ENCODE measurements at regions not wholly inside any gene's neighbourhood (a gene's known extent, or its start where the extent isn't known, plus 50 kb on each side); places are given as distances from the start of the nearest gene placed in this dataset.

GRCh38 chr5:147101659-147102369, 133.0 kb upstream of the STK32A start:
- TF ChIP-seq CTCF (IDR thresholded peaks at IDR 0.05 in 2 of 3, conservative IDR thresholded peaks at IDR 0.05 in 1 of 3; ENCODE audit: borderline replicate concordance in 1 of 3, insufficient read depth in 1 of 3, low read depth in 2 of 3, low read length in 2 of 3) = no peak
- TF ChIP-seq EZH2 (IDR thresholded peaks at IDR 0.05) = no peak
- no peak for TF ChIP-seq POLR2AphosphoS5 (IDR thresholded peaks at IDR 0.05; ENCODE audit: low read depth, low read length)
